Natural killer cell (primary cell): ENCODE measurements at regions not wholly inside any gene's neighbourhood (a gene's known extent, or its start where the extent isn't known, plus 50 kb on each side); places are given as distances from the start of the nearest gene placed in this dataset.

Experiments
- ATAC-seq, 3 donors: fragments of 150-1000 bp in 2 of 3; fragments of 200-7000 bp in 1 of 3; cut with Tn5 transposase; 1 replicate in 1 of 3; 2 replicates in 2 of 3; pipeline ENCODE4 v1.10.0; 2021; ENCODE audit warnings: mild to moderate bottlenecking in 2 of 3, moderate library complexity in 2 of 3
- DNase-seq, 2 donors: peaks; one replicate each; pipeline versions ENCODE4 v3.0.0 to v3.0.0-alpha.2; 2013 to 2021; ENCODE audit warnings: mixed read lengths in 1 of 2
- H3K27ac ChIP-seq: one replicate; pipeline ENCODE4 v1.5.1; 2013; ENCODE audit warnings: mild to moderate bottlenecking, low read length
- H3K27me3 ChIP-seq: one replicate; pipeline ENCODE4 v1.6.1; 2013; ENCODE audit warnings: low read length; ENCODE audit not compliant: control insufficient read depth, insufficient read depth
- H3K36me3 ChIP-seq: one replicate; pipeline ENCODE4 v1.6.1; 2013; ENCODE audit warnings: low read length; ENCODE audit not compliant: control insufficient read depth, insufficient read depth
- H3K4me1 ChIP-seq: one replicate; pipeline ENCODE4 v1.6.1; 2013; ENCODE audit warnings: low read length; ENCODE audit not compliant: control insufficient read depth, insufficient read depth
- H3K4me3 ChIP-seq: one replicate; pipeline ENCODE4 v1.5.1; 2013; ENCODE audit warnings: low read length
- H3K9me3 ChIP-seq: one replicate; pipeline ENCODE4 v1.6.1; 2013; ENCODE audit warnings: low read length; ENCODE audit not compliant: control insufficient read depth, insufficient read depth
- H3K27ac Mint-ChIP-seq, 2 donors: one replicate each; pipeline ENCODE4 v1.8.0; 2022; ENCODE audit warnings: mild to moderate bottlenecking in 2 of 2, mixed read lengths in 2 of 2, moderate library complexity in 1 of 2
- H3K27me3 Mint-ChIP-seq, 2 donors: one replicate each; pipeline ENCODE4 v1.8.0; 2022; ENCODE audit warnings: low read depth in 2 of 2, mixed read lengths in 2 of 2
- H3K36me3 Mint-ChIP-seq: one replicate; pipeline ENCODE4 v1.8.0; 2022; ENCODE audit warnings: mixed read lengths
- H3K4me1 Mint-ChIP-seq, 2 donors: one replicate each; pipeline ENCODE4 v1.8.0; 2022; ENCODE audit warnings: mixed read lengths in 2 of 2
- H3K4me3 Mint-ChIP-seq: one replicate; pipeline ENCODE4 v1.8.0; 2022; ENCODE audit warnings: mild to moderate bottlenecking, moderate library complexity, mixed read lengths
- H3K9me3 Mint-ChIP-seq, 2 donors: one replicate each; pipeline ENCODE4 v1.8.0; 2022; ENCODE audit warnings: mixed read lengths in 2 of 2
- WGBS: methylation state at CpG from one replicate; pipeline ENCODE4 v1.1.7; 2013; ENCODE audit warnings: missing lambda C conversion rate; ENCODE audit not compliant: insufficient coverage; 5-methylcytosine and 5-hydroxymethylcytosine counted together
- intact Hi-C: fragments of 100-400 bp; cut with micrococcal nuclease; formaldehyde crosslinking; loops from one replicate; pipeline ENCODE4 v1.14.2; 2022
- TF ChIP-seq, protein P1 (sequence below): fragments of 200-600 bp; IDR thresholded peaks from one replicate; pipeline ENCODE4 v1.8.0; 2022; ENCODE audit warnings: antibody characterized with exemption

DNA sequence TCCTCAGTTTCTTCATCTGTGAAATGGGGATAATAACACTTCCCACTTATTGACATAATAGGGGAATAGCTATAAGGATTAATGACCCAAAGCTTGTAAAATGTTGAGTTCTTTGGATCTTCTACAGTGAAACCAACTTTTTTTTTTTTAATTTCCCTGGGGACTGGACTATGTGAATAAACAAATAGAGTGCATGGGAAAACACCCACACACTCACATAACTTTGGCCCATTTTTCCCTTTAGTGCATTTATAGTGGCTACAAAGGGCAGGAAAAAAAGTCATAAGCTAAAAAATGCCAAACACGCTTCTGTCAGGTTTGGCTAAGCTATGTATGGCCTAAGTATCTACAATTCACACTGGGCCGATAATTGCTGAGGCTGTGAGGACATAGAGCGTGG lies 406.2 kb upstream of the JAG1 start:
- H3K9me3 ChIP-seq: peaks cover 2% of the 10 kb centered on the region
- Mint-ChIP-seq H3K9me3 (peaks cover 3 to 7% of the 10 kb centered on the region in 2 donors), H3K4me1 (no peaks in the 10 kb centered on the region), H3K27ac (no peak overlapping the region), H3K4me3 (no peak overlapping the region), H3K27me3 (no peaks in the 10 kb centered on the region), H3K36me3 (no peaks in the 10 kb centered on the region)
- no peaks in the 10 kb centered on the region for H3K36me3 ChIP-seq
- WGBS: 90% methylated on average over 2 of the region's 3 CpGs
- no peaks in the 10 kb centered on the region for H3K4me1 ChIP-seq
- DNase-seq (no peak), ATAC-seq (no peak)
- intact Hi-C loops: no loop called here
- no peak overlapping the region for H3K27ac ChIP-seq
- no peak overlapping the region for H3K4me3 ChIP-seq
- TF ChIP-seq, protein P1, sequence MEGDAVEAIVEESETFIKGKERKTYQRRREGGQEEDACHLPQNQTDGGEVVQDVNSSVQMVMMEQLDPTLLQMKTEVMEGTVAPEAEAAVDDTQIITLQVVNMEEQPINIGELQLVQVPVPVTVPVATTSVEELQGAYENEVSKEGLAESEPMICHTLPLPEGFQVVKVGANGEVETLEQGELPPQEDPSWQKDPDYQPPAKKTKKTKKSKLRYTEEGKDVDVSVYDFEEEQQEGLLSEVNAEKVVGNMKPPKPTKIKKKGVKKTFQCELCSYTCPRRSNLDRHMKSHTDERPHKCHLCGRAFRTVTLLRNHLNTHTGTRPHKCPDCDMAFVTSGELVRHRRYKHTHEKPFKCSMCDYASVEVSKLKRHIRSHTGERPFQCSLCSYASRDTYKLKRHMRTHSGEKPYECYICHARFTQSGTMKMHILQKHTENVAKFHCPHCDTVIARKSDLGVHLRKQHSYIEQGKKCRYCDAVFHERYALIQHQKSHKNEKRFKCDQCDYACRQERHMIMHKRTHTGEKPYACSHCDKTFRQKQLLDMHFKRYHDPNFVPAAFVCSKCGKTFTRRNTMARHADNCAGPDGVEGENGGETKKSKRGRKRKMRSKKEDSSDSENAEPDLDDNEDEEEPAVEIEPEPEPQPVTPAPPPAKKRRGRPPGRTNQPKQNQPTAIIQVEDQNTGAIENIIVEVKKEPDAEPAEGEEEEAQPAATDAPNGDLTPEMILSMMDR: no peak
- H3K27me3 ChIP-seq: no peaks in the 10 kb centered on the region

DNA sequence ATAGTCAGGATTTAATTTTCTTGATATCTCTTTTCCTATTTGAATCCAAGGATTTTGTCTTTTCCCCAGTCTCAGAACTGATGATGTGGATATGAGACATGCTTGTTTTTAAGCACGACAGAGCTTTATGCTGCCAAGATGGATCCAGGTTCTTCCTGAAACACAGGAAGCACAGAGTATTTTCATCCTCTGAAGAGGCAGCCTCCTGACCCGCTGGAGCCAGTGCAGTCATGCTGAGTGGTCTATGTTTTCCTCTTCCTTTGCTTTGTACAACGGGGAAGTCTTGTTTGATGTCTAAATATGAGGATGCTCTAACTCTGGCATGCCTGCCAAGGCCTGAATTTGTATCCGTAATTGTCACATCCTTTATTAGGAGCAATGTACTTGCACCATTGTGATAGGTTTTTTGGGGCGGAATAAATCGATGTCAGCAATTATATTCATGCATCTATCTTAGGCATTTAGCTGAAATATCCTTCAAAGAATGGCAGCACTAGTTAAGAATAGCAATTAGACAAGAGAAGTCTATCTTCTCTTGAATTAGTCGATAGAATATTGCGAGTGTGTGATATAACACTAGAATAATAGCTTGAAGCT lies 407.1 kb upstream of the JAG1 start:
- Histone ChIP-seq H3K4me1 (no peaks in the 10 kb centered on the region), H3K9me3 (peaks cover 2% of the 10 kb centered on the region), H3K4me3 (no peak overlapping the region), H3K27me3 (no peaks in the 10 kb centered on the region), H3K36me3 (no peaks in the 10 kb centered on the region), H3K27ac (no peak overlapping the region)
- intact Hi-C loops: no loop called here
- H3K36me3 Mint-ChIP-seq: no peaks in the 10 kb centered on the region
- peaks cover 3 to 7% of the 10 kb centered on the region in 2 donors for H3K9me3 Mint-ChIP-seq
- no peak overlapping the region for H3K27ac Mint-ChIP-seq
- no peaks in the 10 kb centered on the region for H3K27me3 Mint-ChIP-seq
- TF ChIP-seq, protein P1: no peak
- no peak overlapping the region for H3K4me3 Mint-ChIP-seq
- DNase-seq (no peak), ATAC-seq (no peak)
- WGBS: 83% methylated on average over 5 of the region's 8 CpGs
- H3K4me1 Mint-ChIP-seq: no peaks in the 10 kb centered on the region

DNA sequence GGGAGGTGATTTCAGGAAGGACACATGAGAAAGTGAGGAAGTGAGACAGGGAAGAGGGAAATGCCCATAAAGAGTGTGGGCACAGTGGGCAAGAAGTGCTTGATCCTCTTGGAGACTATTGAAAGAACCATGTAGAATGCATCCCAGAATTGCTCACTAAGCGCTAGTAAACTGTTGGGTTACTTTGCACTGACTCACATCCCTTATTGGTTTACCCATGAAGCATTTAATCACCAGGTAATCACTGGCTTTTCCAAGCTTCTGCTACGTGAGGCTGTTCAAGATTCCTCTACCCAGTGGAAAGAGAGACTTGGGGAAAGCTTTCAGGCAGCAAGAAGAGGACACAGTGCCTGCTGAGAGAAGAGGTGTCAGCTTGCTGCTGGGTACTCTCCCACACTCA lies 410.0 kb upstream of the JAG1 start:
- Histone ChIP-seq H3K27me3 (no peaks in the 10 kb centered on the region), H3K4me3 (no peak overlapping the region), H3K36me3 (no peaks in the 10 kb centered on the region), H3K27ac (no peak overlapping the region), H3K9me3 (peaks cover 7% of the 10 kb centered on the region), H3K4me1 (no peaks in the 10 kb centered on the region)
- 49% methylated on average over 2 of the region's 2 CpGs for WGBS
- Mint-ChIP-seq H3K9me3 (peaks cover 5 to 7% of the 10 kb centered on the region in 2 donors), H3K4me3 (no peak overlapping the region), H3K36me3 (no peaks in the 10 kb centered on the region), H3K27me3 (no peaks in the 10 kb centered on the region), H3K27ac (no peak overlapping the region), H3K4me1 (no peaks in the 10 kb centered on the region)
- intact Hi-C loops: no loop called here
- no peak for DNase-seq
- TF ChIP-seq, protein P1: no peak
- ATAC-seq: no peak

DNA sequence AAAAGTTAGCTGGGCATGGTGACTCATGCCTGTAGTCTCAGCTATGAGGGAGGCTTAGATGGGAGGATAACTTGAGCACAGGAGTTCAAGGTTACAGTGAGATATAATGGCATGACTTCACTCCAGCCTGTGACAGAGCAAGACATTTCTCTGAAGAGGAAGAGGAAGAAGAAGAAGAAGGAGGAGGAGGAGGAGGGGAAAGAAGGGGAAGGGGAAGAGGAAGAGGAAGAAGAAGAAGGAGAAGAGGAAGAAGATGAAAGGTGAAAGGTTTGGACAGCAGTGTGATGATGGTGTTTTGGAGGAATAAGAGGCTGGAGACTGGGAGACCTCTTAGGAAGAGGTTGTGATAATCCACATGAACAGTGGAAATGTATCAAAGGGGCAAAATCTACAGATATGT lies 410.7 kb upstream of the JAG1 start:
- no peak overlapping the region for H3K4me3 ChIP-seq
- no peaks in the 10 kb centered on the region for H3K36me3 Mint-ChIP-seq
- TF ChIP-seq, protein P1: no peak
- no peaks in the 10 kb centered on the region for H3K27me3 Mint-ChIP-seq
- intact Hi-C loops: no loop called here
- no peaks in the 10 kb centered on the region for H3K4me1 ChIP-seq
- peaks cover 5 to 7% of the 10 kb centered on the region in 2 donors for H3K9me3 Mint-ChIP-seq
- no peak overlapping the region for H3K27ac Mint-ChIP-seq
- no peaks in the 10 kb centered on the region for H3K27me3 ChIP-seq
- DNase-seq (no peak), ATAC-seq (no peak)
- no peak overlapping the region for H3K4me3 Mint-ChIP-seq
- H3K4me1 Mint-ChIP-seq: no peaks in the 10 kb centered on the region
- H3K36me3 ChIP-seq: no peaks in the 10 kb centered on the region
- H3K27ac ChIP-seq: no peak overlapping the region
- H3K9me3 ChIP-seq: peaks cover 7% of the 10 kb centered on the region
